ENCODE measurements at regions not wholly inside any gene's neighbourhood (a gene's known extent, or its start where the extent isn't known, plus 50 kb on each side); places are given as distances from the start of the nearest gene placed in this dataset.
A peak's percentile ranks its signal among the peaks of the same experiment; 100 is the strongest.

DNA sequence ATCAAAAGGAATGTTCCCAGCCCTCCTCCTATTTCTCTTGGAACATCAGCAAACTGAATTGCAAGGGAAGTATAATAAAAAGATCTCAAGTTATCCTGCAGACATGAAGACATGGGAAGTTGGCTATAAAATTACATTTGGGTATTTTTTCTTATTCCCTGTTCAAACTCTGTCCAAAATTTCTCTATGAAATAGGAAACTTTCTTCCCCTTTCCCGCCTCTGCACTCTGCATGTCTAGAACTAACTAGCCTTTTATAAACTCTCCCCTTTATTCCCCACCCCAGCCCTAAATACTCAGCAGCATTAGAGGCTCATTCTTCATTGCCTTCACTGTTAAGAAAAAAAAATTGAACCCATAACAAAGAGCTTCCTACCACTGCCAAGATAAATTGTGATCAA, 126.7 kb upstream of the EDNRA start:
- Histone ChIP-seq H3K4me1 (peaks cover 0 to 26% (median 6%) of the 10 kb centered on the region in 4 donors), H3K9me3 (no peaks in the 10 kb centered on the region), H3K4me3 (no peak overlapping the region), H3K36me3 (no peaks in the 10 kb centered on the region), H3K27ac (peak overlapping the region in 1 of 2 donors; percentile 34), H3K27me3 (no peaks in the 10 kb centered on the region)
- TF ChIP-seq, protein P1, sequence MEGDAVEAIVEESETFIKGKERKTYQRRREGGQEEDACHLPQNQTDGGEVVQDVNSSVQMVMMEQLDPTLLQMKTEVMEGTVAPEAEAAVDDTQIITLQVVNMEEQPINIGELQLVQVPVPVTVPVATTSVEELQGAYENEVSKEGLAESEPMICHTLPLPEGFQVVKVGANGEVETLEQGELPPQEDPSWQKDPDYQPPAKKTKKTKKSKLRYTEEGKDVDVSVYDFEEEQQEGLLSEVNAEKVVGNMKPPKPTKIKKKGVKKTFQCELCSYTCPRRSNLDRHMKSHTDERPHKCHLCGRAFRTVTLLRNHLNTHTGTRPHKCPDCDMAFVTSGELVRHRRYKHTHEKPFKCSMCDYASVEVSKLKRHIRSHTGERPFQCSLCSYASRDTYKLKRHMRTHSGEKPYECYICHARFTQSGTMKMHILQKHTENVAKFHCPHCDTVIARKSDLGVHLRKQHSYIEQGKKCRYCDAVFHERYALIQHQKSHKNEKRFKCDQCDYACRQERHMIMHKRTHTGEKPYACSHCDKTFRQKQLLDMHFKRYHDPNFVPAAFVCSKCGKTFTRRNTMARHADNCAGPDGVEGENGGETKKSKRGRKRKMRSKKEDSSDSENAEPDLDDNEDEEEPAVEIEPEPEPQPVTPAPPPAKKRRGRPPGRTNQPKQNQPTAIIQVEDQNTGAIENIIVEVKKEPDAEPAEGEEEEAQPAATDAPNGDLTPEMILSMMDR (IDR thresholded peaks at IDR 0.05) = no peak
- intact Hi-C loops (cut with DNase I; ENCODE audit: low total_unique reads) = no loop called here
- DNase-seq = no peak

DNA sequence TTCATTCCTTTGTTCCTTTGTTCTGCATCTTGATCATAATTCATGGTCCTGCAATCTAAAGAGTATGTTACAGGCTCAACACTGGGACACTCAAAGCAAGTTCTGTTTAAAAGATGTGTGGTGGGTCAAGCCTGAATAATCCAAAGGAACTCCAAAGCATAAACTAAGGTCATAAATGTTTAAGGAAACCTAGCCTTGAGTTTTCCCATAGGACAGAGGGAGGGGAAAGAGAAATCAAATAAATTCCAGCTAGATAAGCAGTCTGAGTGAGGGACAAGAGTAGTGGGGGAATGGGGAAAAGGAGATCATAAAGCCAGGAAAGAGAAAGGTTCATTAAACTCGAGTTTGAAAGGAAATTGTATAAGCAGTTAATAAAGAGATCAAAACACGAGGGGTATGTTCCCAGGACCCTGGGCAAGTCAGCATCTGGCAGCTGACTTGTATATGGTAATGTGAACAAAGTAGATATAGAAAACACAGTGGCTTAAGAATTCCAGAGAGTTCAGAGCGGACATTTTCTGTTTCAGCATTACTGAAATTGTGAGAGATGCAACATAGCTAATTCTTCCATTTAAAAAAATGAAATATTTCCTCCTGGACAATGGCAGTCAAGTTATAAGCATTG, 125.8 kb upstream of the EDNRA start:
- intact Hi-C loops (cut with DNase I; ENCODE audit: low total_unique reads) = no loop called here
- no peaks in the 10 kb centered on the region for H3K27me3 ChIP-seq
- TF ChIP-seq, protein P1 (IDR thresholded peaks at IDR 0.05) = no peak
- no peaks in the 10 kb centered on the region for H3K36me3 ChIP-seq
- no peaks in the 10 kb centered on the region for H3K9me3 ChIP-seq
- no peak for DNase-seq
- no peak overlapping the region for H3K4me3 ChIP-seq
- H3K4me1 ChIP-seq = peaks cover 0 to 31% (median 7%) of the 10 kb centered on the region in 4 donors
- H3K27ac ChIP-seq = no peak overlapping the region

GRCh38 chr4:147355847-147356246, 125.0 kb upstream of the EDNRA start:
- TF ChIP-seq, protein P1 (IDR thresholded peaks at IDR 0.05) = no peak
- intact Hi-C loops (cut with DNase I; ENCODE audit: low total_unique reads) = no loop called here
- Histone ChIP-seq H3K4me3 (no peak overlapping the region), H3K4me1 (peaks cover 0 to 38% (median 9%) of the 10 kb centered on the region in 4 donors), H3K27ac (no peak overlapping the region), H3K36me3 (no peaks in the 10 kb centered on the region), H3K9me3 (no peaks in the 10 kb centered on the region), H3K27me3 (no peaks in the 10 kb centered on the region)
- no peak for DNase-seq

GRCh38 chr4:147360301-147360700, 120.6 kb upstream of the EDNRA start:
- no peaks in the 10 kb centered on the region for H3K27me3 ChIP-seq
- peak overlapping the region; percentile 70 to 91 for H3K27ac ChIP-seq
- no peak for DNase-seq
- TF ChIP-seq, protein P1 (IDR thresholded peaks at IDR 0.05) = no peak
- intact Hi-C loops (cut with DNase I; ENCODE audit: low total_unique reads) = no loop called here
- H3K4me3 ChIP-seq = no peak overlapping the region
- H3K4me1 ChIP-seq = peaks cover 0 to 53% (median 30%) of the 10 kb centered on the region in 4 donors
- no peaks in the 10 kb centered on the region for H3K9me3 ChIP-seq
- no peaks in the 10 kb centered on the region for H3K36me3 ChIP-seq

GRCh38 chr4:147361726-147362125, 119.2 kb upstream of the EDNRA start:
- TF ChIP-seq, protein P1 (IDR thresholded peaks at IDR 0.05) = no peak
- intact Hi-C loops (cut with DNase I; ENCODE audit: low total_unique reads) = no loop called here
- Histone ChIP-seq H3K4me3 (no peak overlapping the region), H3K36me3 (no peaks in the 10 kb centered on the region), H3K9me3 (no peaks in the 10 kb centered on the region), H3K27ac (peak overlapping the region; percentile 70 to 91), H3K4me1 (peaks cover 0 to 47% (median 30%) of the 10 kb centered on the region in 4 donors), H3K27me3 (no peaks in the 10 kb centered on the region)
- DNase-seq = peak; percentile 29 to 70

All from tibial artery (tissue), 4 donors.